HG02870 (cell line): ENCODE measurements at regions not wholly inside any gene's neighbourhood (a gene's known extent, or its start where the extent isn't known, plus 50 kb on each side); places are given as distances from the start of the nearest gene placed in this dataset.
"Not testable (repeated sequence)": the region's sequence is repeated elsewhere in the genome, so short reads cannot be mapped to it uniquely, and the experiment has no call there.

Experiments
- ATAC-seq: cut with Tn5 transposase; IDR thresholded peaks from one replicate; pipeline ENCODE4 v1.9.1; 2021; ENCODE audit warnings: mild to moderate bottlenecking, moderate library complexity; ENCODE audit not compliant: unreplicated experiment

GRCh38 chr15:38117781-38118180 lies 134.9 kb upstream of the SPRED1 start:
- ATAC-seq: no peak

GRCh38 chr15:38119865-38120264 lies 132.8 kb upstream of the SPRED1 start:
- ATAC-seq: not testable (repeated sequence)

GRCh38 chr15:38127306-38127771 lies 125.3 kb upstream of the SPRED1 start:
- ATAC-seq: no peak

GRCh38 chr15:38128341-38128781 lies 124.3 kb upstream of the SPRED1 start:
- no peak for ATAC-seq

GRCh38 chr15:38128921-38129320 lies 123.7 kb upstream of the SPRED1 start:
- ATAC-seq: no peak

GRCh38 chr15:38129531-38130204 lies 123.0 kb upstream of the SPRED1 start:
- ATAC-seq: peak; percentile 68

- peak; percentile 20 for ATAC-seq
Measured at GRCh38 chr15:38130205-38130567, 122.5 kb upstream of the SPRED1 start.

- peak; percentile 78 for ATAC-seq
Measured at GRCh38 chr15:38130740-38131498, 121.7 kb upstream of the SPRED1 start.

GRCh38 chr15:38134252-38134651 lies 118.4 kb upstream of the SPRED1 start:
- ATAC-seq: no peak

GRCh38 chr15:38142195-38142594 lies 110.4 kb upstream of the SPRED1 start:
- not testable (repeated sequence) for ATAC-seq

GRCh38 chr15:38144921-38145320 lies 107.7 kb upstream of the SPRED1 start:
- ATAC-seq: no peak

- no peak for ATAC-seq
Measured at GRCh38 chr15:38145651-38146111, 107.0 kb upstream of the SPRED1 start.

- ATAC-seq: no peak
Measured at GRCh38 chr15:38147246-38147645, 105.4 kb upstream of the SPRED1 start.

- no peak for ATAC-seq
Measured at GRCh38 chr15:38148471-38148870, 104.2 kb upstream of the SPRED1 start.

- ATAC-seq: no peak
Measured at GRCh38 chr15:38149315-38149714, 103.3 kb upstream of the SPRED1 start.

- ATAC-seq: no peak
Measured at GRCh38 chr15:38150148-38150547, 102.5 kb upstream of the SPRED1 start.

GRCh38 chr15:38150794-38151193 lies 101.8 kb upstream of the SPRED1 start:
- ATAC-seq: no peak

- ATAC-seq: no peak
Measured at GRCh38 chr15:38153781-38154180, 98.9 kb upstream of the SPRED1 start.

- ATAC-seq: no peak
Measured at GRCh38 chr15:38154255-38154654, 98.4 kb upstream of the SPRED1 start.

- no peak for ATAC-seq
Measured at GRCh38 chr15:38154837-38155236, 97.8 kb upstream of the SPRED1 start.

- ATAC-seq: no peak
Measured at GRCh38 chr15:38163658-38164057, 89.0 kb upstream of the SPRED1 start.

- ATAC-seq: no peak
Measured at GRCh38 chr15:38164061-38164460, 88.6 kb upstream of the SPRED1 start.
